A549 (cell line): ENCODE measurements at regions not wholly inside any gene's neighbourhood (a gene's known extent, or its start where the extent isn't known, plus 50 kb on each side); places are given as distances from the start of the nearest gene placed in this dataset.

Source experiments
- ATAC-seq, 2 experiments: fragments of 200-7000 bp in 1 of 2; fragments of >200 bp in 1 of 2; cut with Nextera tagmentation in 1 of 2; cut with Tn5 transposase in 1 of 2; 3 replicates each; pipeline versions ENCODE4 v1.8.0 to v1.9.1; 2018 to 2020; ENCODE audit warnings: mild to moderate bottlenecking in 1 of 2, moderate library complexity in 1 of 2
- CTCF ChIA-PET: fragments of 300-600 bp; sonication (Branson Sonifier 250); formaldehyde crosslinking; extraction: SDS; loops from one replicate; lab custom pipeline; 2021; ENCODE audit warnings: antibody characterized with exemption, inconsistent platforms; lab: Yijun Ruan, JAX
- POLR2A ChIA-PET: fragments of 350-600 bp; formaldehyde crosslinking; extraction: SDS; loops from one replicate; lab custom pipeline; 2021; ENCODE audit warnings: antibody characterized with exemption, inconsistent platforms; lab: Yijun Ruan, JAX
- DNase-seq, 2 experiments: peaks; one replicate each; pipeline versions ENCODE4 v3.0.0 to v3.0.0-alpha.2; 2011 to 2016; ENCODE audit warnings: low read depth in 1 of 2, low spot score in 1 of 2
- FAIRE-seq: peaks from 2 replicates; lab custom pipeline; 2011; peaks lifted over from hg19 to GRCh38; lab: Jason Lieb, UNC
- H3K27ac ChIP-seq, 2 experiments: fragments of >200 bp; sonication (Bioruptor Twin); formaldehyde crosslinking; 3 replicates each; pipeline ENCODE4 v1.5.1; 2016 to 2017
- H3K4me1 ChIP-seq: fragments of >200 bp; sonication (Bioruptor Twin); formaldehyde crosslinking; 3 replicates; pipeline ENCODE4 v1.6.1; 2016
- H3K4me2 ChIP-seq: fragments of >200 bp; sonication (Bioruptor Twin); formaldehyde crosslinking; 3 replicates; pipeline ENCODE4 v1.6.1; 2016
- H3K4me3 ChIP-seq: fragments of >200 bp; sonication (Bioruptor Twin); formaldehyde crosslinking; 3 replicates; pipeline ENCODE4 v1.5.1; 2016
- H3K9me3 ChIP-seq: fragments of >200 bp; sonication (Bioruptor Twin); formaldehyde crosslinking; 3 replicates; pipeline ENCODE4 v1.6.1; 2016
- BHLHE40 ChIP-seq: IDR thresholded peaks from 2 replicates; pipeline ENCODE4 v1.6.1; 2012; ENCODE audit warnings: low read depth, low read length, inconsistent platforms
- CBX8 ChIP-seq: fragments of 200-600 bp; sonication (generic); IDR thresholded peaks from 2 replicates; pipeline ENCODE4 v1.6.1; 2016
- CHD2 ChIP-seq: fragments of 150-350 bp; IDR thresholded peaks from 2 replicates; pipeline ENCODE4 v1.6.1; 2014; ENCODE audit warnings: low read length; ENCODE audit not compliant: partially characterized antibody
- ESRRA ChIP-seq: fragments of 150-350 bp; IDR thresholded peaks from 2 replicates; pipeline ENCODE4 v1.6.1; 2014; ENCODE audit warnings: mild to moderate bottlenecking, low read length, borderline replicate concordance
- FOXS1 ChIP-seq: fragments of 250-450 bp; sonication (Bioruptor Pico); IDR thresholded peaks from 2 replicates; pipeline ENCODE4 v1.5.0; 2020; ENCODE audit warnings: mild to moderate bottlenecking, moderate library complexity
- GATA3 ChIP-seq: IDR thresholded peaks from 2 replicates; pipeline ENCODE4 v1.6.1; 2012; ENCODE audit warnings: borderline replicate concordance
- HEYL ChIP-seq: fragments of 250-450 bp; sonication (Bioruptor Pico); IDR thresholded peaks from 2 replicates; pipeline ENCODE4 v1.8.0; 2021; ENCODE audit warnings: mild to moderate bottlenecking, moderate library complexity
- HOXB5 ChIP-seq: fragments of 250-450 bp; sonication (Bioruptor Pico); IDR thresholded peaks from 2 replicates; pipeline ENCODE4 v1.5.0; 2020; ENCODE audit warnings: mild to moderate bottlenecking, moderate library complexity
- KDM1A ChIP-seq: fragments of 200-600 bp; sonication (generic); IDR thresholded peaks from 2 replicates; pipeline ENCODE4 v1.6.1; 2016; ENCODE audit warnings: low read depth, mild to moderate bottlenecking
- MAFK ChIP-seq: fragments of 450-650 bp; IDR thresholded peaks from 2 replicates; pipeline ENCODE4 v1.6.1; 2014; ENCODE audit not compliant: partially characterized antibody
- NFE2L2 ChIP-seq: fragments of 150-350 bp; conservative IDR thresholded peaks from 2 replicates; pipeline ENCODE4 v1.6.1; 2014; ENCODE audit warnings: low read length
- POLR2A ChIP-seq: IDR thresholded peaks from 2 replicates; pipeline ENCODE4 v1.6.1; 2012; ENCODE audit warnings: mild to moderate bottlenecking, low read length
- RCOR1 ChIP-seq: fragments of 150-350 bp; IDR thresholded peaks from 2 replicates; pipeline ENCODE4 v1.6.1; 2014; ENCODE audit warnings: antibody characterized with exemption, low read length, low read depth
- RFX5 ChIP-seq: fragments of 450-650 bp; IDR thresholded peaks from 2 replicates; pipeline ENCODE4 v1.7.1; 2014; ENCODE audit warnings: antibody characterized with exemption, mild to moderate bottlenecking, moderate library complexity
- RNF2 ChIP-seq: fragments of 200-600 bp; sonication (generic); IDR thresholded peaks from 2 replicates; pipeline ENCODE4 v1.6.1; 2016; ENCODE audit warnings: low read depth, mild to moderate bottlenecking, antibody characterized with exemption, moderate library complexity, borderline replicate concordance
- SMC3 ChIP-seq: fragments of >200 bp; sonication (Bioruptor Twin); formaldehyde crosslinking; IDR thresholded peaks from 3 replicates; pipeline ENCODE4 v1.6.1; 2018; ENCODE audit warnings: inconsistent platforms
- SREBF2 ChIP-seq: fragments of 450-650 bp; IDR thresholded peaks from 2 replicates; pipeline ENCODE4 v1.6.1; 2014; ENCODE audit warnings: mild to moderate bottlenecking, moderate library complexity
- ZFP36 ChIP-seq: fragments of 450-650 bp; IDR thresholded peaks from 2 replicates; pipeline ENCODE4 v1.6.1; 2014; ENCODE audit warnings: borderline replicate concordance; ENCODE audit not compliant: partially characterized antibody
- ZNF302 ChIP-seq: fragments of 250-450 bp; sonication (Bioruptor Pico); IDR thresholded peaks from 2 replicates; pipeline ENCODE4 v1.9.0; 2021; ENCODE audit warnings: inconsistent platforms, mild to moderate bottlenecking, moderate library complexity
- ZSCAN20 ChIP-seq: fragments of 250-450 bp; sonication (Bioruptor Pico); IDR thresholded peaks from 2 replicates; pipeline ENCODE4 v1.8.0; 2022; ENCODE audit warnings: mild to moderate bottlenecking, moderate library complexity
- whole genome bisulfite sequencing: methylation state at CpG from one replicate; pipeline ENCODE4 v1.1.6; 2017; ENCODE audit errors: missing lambda C conversion rate; 5-methylcytosine and 5-hydroxymethylcytosine counted together
- TF ChIP-seq, protein P1 (sequence below): IDR thresholded peaks from 2 replicates; pipeline ENCODE4 v1.6.1; 2012; ENCODE audit warnings: low read depth, borderline replicate concordance
- TF ChIP-seq, protein P2 (sequence below): fragments of >200 bp; sonication (Bioruptor Twin); formaldehyde crosslinking; IDR thresholded peaks from 3 replicates; pipeline ENCODE4 v1.6.1; 2016
- TF ChIP-seq, protein P3 (sequence below): fragments of >200 bp; sonication (Bioruptor Twin); formaldehyde crosslinking; IDR thresholded peaks from 2 replicates; pipeline ENCODE4 v1.6.1; 2016
- TF ChIP-seq, protein P4 (sequence below): fragments of 200-600 bp; sonication (generic); IDR thresholded peaks from 2 replicates; pipeline ENCODE4 v1.6.1; 2016; ENCODE audit warnings: antibody characterized with exemption, mild to moderate bottlenecking, moderate library complexity
- TF ChIP-seq, protein P5 (sequence below): fragments of 250-450 bp; sonication (Bioruptor Pico); IDR thresholded peaks from 2 replicates; pipeline ENCODE4 v1.5.0; 2020; ENCODE audit warnings: low read depth, mild to moderate bottlenecking, moderate library complexity
- TF ChIP-seq, protein P6 (sequence below): fragments of >200 bp; sonication (Bioruptor Twin); formaldehyde crosslinking; IDR thresholded peaks from 3 replicates; pipeline ENCODE4 v1.5.1; 2016

DNA sequence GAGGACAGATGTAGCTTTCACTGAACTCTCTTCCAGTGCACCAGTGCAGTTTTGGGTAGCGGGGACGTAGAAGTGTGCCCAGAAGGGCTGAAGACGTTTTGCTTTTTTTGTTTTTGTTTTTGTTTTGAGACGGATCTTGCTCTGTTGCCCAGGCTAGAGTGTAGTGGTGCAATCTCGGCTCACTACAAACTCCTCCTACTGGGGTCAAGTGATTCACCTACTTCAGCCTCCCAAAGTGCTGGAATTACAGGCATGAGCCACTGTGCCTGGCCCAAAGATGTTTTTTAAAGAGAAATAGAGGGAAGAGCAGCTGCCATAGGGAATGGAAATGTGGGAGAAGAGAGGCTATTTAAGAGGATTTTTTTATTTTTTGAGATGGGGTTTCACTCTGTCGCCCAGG lies 74.4 kb upstream of the ACSL1 start (continued):
- TF ChIP-seq MAFK = no peak
- no peak for TF ChIP-seq CHD2

DNA sequence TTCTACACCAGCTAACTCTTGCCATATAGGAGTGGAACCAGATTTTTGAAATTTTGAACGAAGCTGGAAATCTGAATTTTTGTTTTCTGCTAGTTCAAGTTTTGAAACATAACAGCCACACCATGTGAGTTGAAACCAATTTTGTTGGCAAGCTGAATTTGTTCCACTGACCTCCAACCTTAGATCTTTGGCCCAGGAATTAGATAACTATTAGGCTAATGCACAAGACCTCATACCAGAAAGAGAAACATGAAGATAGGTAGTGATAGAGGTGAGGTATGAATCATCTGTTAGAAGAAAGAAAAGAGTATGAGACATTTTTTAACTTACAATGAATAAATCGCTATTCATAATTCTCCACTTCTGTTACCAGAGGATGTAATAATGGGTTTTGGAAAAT lies 76.8 kb upstream of the ACSL1 start:
- ATAC-seq = no peak
- WGBS = 54% methylated on average over 2 of the region's 2 CpGs
- no peak for FAIRE-seq
- no peak overlapping the region for H3K4me3 ChIP-seq
- POLR2A ChIA-PET = no interaction called here
- H3K9me3 ChIP-seq = no peaks in the 10 kb centered on the region
- no peaks in the 10 kb centered on the region for H3K4me1 ChIP-seq
- no peak overlapping the region for H3K4me2 ChIP-seq
- DNase-seq = no peak
- no peak overlapping the region for H3K27ac ChIP-seq
- TF ChIP-seq HEYL (CRISPR knock-in tag) = no peak
- no peak for TF ChIP-seq POLR2A
- no peak for TF ChIP-seq SREBF2
- TF ChIP-seq NFE2L2 = no peak
- TF ChIP-seq ZSCAN20 (CRISPR knock-in tag) = no peak
- no peak for TF ChIP-seq BHLHE40
- no peak for TF ChIP-seq GATA3
- no peak for TF ChIP-seq ZNF302
- TF ChIP-seq, protein P1, sequence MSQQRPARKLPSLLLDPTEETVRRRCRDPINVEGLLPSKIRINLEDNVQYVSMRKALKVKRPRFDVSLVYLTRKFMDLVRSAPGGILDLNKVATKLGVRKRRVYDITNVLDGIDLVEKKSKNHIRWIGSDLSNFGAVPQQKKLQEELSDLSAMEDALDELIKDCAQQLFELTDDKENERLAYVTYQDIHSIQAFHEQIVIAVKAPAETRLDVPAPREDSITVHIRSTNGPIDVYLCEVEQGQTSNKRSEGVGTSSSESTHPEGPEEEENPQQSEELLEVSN = no peak
- TF ChIP-seq HOXB5 (CRISPR knock-in tag) = no peak
- TF ChIP-seq, protein P2, sequence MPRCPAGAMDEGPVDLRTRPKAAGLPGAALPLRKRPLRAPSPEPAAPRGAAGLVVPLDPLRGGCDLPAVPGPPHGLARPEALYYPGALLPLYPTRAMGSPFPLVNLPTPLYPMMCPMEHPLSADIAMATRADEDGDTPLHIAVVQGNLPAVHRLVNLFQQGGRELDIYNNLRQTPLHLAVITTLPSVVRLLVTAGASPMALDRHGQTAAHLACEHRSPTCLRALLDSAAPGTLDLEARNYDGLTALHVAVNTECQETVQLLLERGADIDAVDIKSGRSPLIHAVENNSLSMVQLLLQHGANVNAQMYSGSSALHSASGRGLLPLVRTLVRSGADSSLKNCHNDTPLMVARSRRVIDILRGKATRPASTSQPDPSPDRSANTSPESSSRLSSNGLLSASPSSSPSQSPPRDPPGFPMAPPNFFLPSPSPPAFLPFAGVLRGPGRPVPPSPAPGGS = no peak
- TF ChIP-seq CBX8 = no peak
- no peak for TF ChIP-seq RNF2
- no peak for TF ChIP-seq RFX5
- no peak for TF ChIP-seq SMC3
- TF ChIP-seq, protein P3, sequence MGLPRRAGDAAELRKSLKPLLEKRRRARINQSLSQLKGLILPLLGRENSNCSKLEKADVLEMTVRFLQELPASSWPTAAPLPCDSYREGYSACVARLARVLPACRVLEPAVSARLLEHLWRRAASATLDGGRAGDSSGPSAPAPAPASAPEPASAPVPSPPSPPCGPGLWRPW = no peak
- TF ChIP-seq RCOR1 = no peak
- TF ChIP-seq, protein P4, sequence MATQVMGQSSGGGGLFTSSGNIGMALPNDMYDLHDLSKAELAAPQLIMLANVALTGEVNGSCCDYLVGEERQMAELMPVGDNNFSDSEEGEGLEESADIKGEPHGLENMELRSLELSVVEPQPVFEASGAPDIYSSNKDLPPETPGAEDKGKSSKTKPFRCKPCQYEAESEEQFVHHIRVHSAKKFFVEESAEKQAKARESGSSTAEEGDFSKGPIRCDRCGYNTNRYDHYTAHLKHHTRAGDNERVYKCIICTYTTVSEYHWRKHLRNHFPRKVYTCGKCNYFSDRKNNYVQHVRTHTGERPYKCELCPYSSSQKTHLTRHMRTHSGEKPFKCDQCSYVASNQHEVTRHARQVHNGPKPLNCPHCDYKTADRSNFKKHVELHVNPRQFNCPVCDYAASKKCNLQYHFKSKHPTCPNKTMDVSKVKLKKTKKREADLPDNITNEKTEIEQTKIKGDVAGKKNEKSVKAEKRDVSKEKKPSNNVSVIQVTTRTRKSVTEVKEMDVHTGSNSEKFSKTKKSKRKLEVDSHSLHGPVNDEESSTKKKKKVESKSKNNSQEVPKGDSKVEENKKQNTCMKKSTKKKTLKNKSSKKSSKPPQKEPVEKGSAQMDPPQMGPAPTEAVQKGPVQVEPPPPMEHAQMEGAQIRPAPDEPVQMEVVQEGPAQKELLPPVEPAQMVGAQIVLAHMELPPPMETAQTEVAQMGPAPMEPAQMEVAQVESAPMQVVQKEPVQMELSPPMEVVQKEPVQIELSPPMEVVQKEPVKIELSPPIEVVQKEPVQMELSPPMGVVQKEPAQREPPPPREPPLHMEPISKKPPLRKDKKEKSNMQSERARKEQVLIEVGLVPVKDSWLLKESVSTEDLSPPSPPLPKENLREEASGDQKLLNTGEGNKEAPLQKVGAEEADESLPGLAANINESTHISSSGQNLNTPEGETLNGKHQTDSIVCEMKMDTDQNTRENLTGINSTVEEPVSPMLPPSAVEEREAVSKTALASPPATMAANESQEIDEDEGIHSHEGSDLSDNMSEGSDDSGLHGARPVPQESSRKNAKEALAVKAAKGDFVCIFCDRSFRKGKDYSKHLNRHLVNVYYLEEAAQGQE = no peak
- no peak for TF ChIP-seq ESRRA
- TF ChIP-seq, all 56 proteins: peak for 0
- CTCF ChIA-PET = no interaction called here

DNA sequence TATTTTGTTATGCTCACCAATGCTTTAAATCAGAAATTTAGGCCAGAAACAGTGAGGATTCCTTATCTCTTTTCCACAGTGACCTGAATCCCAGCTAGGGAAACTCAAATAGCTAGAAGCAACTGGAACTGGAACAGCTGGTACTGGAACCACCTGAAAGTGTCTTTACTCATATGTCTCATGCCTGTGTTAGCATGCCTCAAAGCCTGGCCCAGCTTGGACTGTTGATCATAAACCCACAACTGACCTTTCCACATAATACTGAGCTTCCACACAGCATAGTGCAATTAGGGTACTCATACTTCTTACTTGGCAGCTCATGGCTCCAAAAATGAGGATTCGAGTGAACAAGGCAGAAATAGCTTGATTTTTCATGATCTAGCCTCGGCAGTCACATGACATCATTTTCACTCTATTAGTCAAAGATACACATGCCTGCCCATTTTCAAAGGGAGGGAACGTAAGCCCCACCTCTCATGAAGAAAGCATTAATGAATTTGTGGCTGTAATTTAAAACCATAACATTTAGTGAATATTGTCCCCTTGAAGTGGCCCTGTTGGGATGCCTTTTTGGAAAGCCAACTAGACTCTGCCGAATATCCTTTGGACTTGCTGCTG lies 80.8 kb upstream of the ACSL1 start:
- 48% methylated on average over 4 of the region's 4 CpGs for WGBS
- ATAC-seq = no peak
- TF ChIP-seq, protein P3 = no peak
- TF ChIP-seq, protein P5, sequence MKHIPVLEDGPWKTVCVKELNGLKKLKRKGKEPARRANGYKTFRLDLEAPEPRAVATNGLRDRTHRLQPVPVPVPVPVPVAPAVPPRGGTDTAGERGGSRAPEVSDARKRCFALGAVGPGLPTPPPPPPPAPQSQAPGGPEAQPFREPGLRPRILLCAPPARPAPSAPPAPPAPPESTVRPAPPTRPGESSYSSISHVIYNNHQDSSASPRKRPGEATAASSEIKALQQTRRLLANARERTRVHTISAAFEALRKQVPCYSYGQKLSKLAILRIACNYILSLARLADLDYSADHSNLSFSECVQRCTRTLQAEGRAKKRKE = no peak
- TF ChIP-seq, protein P2 = no peak
- TF ChIP-seq, protein P6, sequence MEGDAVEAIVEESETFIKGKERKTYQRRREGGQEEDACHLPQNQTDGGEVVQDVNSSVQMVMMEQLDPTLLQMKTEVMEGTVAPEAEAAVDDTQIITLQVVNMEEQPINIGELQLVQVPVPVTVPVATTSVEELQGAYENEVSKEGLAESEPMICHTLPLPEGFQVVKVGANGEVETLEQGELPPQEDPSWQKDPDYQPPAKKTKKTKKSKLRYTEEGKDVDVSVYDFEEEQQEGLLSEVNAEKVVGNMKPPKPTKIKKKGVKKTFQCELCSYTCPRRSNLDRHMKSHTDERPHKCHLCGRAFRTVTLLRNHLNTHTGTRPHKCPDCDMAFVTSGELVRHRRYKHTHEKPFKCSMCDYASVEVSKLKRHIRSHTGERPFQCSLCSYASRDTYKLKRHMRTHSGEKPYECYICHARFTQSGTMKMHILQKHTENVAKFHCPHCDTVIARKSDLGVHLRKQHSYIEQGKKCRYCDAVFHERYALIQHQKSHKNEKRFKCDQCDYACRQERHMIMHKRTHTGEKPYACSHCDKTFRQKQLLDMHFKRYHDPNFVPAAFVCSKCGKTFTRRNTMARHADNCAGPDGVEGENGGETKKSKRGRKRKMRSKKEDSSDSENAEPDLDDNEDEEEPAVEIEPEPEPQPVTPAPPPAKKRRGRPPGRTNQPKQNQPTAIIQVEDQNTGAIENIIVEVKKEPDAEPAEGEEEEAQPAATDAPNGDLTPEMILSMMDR = no peak
- TF ChIP-seq FOXS1 = no peak
- no peak for TF ChIP-seq ZFP36
- no peak for TF ChIP-seq KDM1A
- TF ChIP-seq, protein P1 = no peak

More for the DNA sequence above, 80.8 kb upstream of the ACSL1 start:
- no peak for DNase-seq
- Histone ChIP-seq H3K9me3 (no peaks in the 10 kb centered on the region), H3K4me3 (no peak overlapping the region), H3K4me1 (no peaks in the 10 kb centered on the region), H3K27ac (no peak overlapping the region), H3K4me2 (no peak overlapping the region)
- CTCF ChIA-PET = no interaction called here
- no peak for FAIRE-seq
- POLR2A ChIA-PET = no interaction called here
